Germinal center (tissue), 1 donor: ENCODE measurements at regions not wholly inside any gene's neighbourhood (a gene's known extent, or its start where the extent isn't known, plus 50 kb on each side); places are given as distances from the start of the nearest gene placed in this dataset.
"Not testable (repeated sequence)": the region's sequence is repeated elsewhere in the genome, so short reads cannot be mapped to it uniquely, and the experiment has no call there.

Source experiments
- DNase-seq: peaks from one replicate; pipeline ENCODE4 v3.0.0; 2012; ENCODE audit warnings: mixed read lengths, low spot score

DNA sequence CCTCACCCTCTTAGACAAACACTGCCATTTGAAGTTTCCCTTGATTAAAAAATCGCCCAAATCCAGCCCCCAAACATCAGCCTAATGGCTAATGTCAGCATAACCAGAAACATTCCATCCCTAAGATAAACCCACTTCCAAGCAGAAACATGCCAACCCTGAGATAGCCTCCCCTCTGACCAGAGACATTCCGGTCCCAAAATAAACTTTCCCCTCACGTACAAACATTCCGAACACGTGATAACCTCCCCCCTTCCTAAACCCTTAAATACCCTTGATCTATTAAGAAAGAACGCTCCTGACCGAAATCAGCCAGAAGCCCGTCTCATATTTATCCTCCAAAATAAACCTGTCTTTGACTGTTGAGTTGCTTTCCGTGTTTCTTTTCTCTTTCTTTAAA lies 237.2 kb downstream of the ASMT start:
- DNase-seq = no peak

DNA sequence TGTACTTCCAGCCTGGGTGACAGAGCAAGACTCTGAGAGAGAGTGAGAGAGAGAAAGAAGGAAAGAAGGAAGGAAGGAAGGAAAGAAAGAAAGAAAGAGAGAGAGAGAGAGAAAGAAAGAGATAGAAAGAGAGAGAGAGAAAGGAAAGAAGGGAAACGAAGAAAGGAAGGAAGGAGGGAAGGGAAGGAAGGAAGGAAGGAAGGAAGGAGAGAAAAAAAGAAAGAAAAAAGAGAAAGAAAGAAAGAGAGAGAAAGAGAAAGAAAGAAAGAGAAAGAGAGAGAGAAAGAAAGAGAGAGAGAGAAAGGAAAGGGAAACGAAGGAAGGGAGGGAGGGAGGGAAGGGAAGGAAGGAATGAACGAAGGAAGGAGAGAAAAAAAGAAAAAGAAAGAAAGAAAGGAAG lies 238.6 kb downstream of the ASMT start:
- no peak for DNase-seq

DNA sequence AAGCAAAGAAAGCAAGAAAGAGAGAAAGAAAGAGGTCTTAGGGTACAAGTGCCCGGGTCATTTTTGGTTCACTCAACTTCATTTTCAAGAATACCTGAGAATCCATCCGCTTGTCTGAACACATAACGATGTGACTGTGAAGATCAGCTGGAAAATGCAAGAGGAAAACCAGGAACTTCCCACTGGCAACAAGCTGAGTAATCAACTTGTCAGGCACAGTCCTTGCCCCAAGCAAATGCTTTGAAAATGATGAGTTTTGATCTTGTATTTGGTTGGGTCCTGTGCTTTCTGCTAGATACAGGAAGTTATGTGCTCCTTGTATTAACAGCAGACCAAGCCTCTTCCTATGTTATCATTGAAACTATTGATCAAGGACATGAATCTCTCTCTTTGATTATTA lies 239.1 kb downstream of the ASMT start:
- DNase-seq = no peak

DNA sequence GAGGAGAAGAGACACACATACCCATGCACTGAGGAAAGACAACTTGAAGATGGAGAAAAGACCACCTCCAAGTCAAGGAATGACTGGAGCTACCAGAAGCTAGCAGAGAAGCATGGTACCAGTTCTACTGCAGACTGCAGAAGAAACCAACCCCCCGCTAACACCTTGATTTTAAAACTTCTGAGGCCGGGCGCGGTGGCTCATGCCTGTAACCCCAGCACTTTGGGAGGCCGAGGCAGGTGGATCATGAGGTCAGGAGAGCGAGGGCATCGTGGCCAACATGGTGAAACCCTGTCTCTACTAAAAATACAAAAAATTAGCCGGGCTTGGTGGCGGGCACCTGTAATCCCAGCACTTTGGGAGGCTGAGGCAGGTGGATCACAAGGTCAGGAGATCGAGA lies 240.0 kb downstream of the ASMT start:
- not testable (repeated sequence) for DNase-seq

DNA sequence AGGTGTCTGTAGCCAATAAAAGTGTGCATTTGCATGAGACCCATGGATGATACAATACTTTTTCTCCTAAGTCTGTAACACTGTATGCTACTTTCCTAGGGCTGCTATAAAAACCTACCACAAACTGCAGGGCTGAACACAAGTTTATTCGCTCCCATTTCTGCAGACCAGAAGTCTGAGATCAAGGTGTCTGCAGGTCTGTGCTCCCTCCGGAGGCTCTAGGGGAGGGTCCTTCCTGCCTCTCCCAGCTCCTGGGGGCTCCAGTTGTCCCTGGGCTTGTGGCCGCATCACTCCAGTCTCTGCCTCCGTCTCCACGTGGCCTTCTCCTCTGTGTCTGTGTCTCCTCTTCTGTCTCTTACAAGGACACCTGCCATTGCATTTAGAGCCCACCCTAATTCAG lies 244.4 kb downstream of the ASMT start:
- not testable (repeated sequence) for DNase-seq

DNA sequence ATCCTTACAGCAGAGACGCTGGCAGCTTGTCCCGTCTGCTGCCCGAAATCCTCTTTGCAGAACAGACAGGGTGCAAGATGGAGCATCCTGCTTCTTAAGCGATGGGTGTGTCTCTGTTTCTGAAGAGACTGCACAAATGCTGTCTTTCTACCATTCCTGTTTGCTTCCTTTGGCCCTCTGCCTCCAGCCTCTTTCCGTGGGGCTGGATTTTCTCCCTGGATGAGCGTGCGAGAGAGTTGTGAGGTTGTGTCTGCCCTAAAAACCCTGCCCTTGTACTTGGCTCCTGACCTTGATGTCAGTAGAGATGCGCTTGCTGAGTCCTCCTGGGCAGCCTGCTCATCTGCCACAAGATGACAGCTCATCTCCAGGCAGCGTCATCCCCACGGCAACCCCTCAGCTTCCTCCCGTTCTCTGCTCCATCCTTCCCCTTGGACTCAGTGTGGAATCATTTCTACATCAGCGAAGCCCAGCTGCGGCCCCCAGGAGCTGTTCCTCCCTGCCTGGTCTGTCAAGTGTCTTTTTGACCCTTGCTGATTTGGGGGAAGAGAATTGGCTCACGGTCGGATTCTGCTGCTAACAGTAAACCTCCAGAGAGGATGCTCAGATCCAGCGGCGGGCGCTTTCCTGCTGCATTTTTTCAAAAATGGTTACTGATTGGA lies 246.2 kb downstream of the ASMT start:
- no peak for DNase-seq

DNA sequence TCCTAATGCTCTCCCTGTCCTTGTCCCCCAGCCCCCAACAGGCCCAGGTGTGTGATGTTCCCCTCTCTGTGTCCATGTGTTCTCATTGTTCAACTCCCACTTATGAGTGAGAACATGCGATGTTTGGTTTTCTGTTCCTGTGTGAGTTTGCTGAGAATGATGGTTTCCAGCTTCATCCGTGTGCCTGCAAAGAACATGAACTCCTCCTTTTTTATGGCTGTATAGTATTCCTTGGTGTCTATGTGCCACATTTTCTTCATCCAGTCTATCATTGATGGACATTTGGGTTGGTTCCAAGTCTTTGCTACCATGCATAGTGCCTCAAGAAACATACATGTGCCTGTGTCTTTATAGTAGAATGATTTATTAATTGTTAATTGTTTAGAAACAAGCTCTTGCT lies 249.1 kb downstream of the ASMT start:
- not testable (repeated sequence) for DNase-seq

DNA sequence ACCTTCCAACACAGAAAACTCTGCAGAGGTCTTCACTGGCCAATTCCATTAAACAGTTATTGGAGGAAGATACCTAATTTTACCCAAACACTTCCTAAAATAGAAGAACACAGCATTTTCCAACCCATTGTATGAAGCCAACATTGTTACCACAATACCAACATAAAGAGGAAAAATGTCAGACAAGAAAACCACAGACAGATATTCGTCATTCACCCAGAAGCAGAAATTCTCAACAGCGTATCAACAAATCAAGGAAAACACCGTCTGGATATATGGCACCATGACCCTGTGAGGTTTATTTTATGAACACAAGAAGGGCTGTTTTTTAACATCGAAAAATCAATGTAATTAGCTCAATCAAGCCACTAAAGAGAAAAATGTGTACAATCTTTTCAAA lies 255.6 kb downstream of the ASMT start:
- DNase-seq = no peak

DNA sequence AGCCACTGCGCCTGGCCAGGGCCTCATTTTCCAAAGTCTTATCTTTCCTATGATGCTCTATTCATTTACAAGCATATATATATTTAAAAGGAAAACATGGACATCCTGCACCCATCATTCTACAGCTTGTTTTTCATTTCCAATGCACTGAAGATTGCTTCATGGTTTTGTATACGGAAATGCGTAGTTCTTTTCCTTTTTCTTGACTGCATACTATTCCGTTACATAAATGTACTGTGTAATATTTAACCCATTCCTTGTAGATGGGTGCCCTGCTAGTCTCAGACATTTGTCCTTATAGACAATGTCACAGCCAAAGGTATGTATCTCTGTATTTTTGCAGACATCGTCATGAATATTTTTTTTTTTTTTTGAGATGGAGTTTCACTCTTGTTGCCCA lies 257.0 kb downstream of the ASMT start:
- DNase-seq = no peak

DNA sequence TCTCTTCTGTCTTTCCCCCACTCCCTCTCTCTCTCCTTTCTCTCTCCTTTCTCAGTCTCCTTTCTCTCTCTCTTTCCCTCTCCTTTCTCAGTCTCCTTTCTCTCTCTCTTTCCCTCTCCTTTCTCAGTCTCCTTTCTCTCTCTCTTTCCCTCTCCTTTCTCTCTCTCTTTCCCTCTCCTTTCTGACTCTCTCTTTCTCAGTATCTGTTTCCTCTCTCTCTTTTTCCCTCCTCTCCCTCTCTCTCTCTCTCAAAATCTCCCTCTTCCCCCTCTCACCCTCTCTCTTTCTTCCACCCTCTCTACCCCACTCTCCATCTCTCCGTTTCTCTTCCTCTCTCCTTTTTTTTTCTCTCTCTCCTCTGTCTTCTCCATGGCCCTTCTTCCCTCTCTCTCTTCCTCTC lies 258.8 kb downstream of the ASMT start:
- no peak for DNase-seq

DNA sequence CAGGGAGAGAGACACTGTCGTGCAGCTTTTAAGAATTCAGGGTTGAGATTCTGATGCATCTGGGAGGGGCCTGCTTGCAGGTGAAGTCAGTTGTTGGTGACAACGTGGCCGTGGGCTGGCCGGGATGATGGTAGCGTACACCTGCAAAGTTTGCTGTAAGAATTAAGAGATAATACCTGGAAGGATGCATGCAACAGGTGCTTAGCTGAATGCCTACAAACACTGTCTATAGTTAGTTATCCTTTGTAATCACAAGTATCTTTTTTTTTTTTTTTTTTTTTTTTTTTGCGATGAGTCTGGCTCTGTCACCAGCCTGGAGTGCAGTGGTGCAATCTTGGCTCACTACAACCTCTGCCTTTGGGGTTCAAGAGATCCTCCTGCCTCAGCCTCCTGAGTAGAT lies 259.6 kb downstream of the ASMT start:
- no peak for DNase-seq

DNA sequence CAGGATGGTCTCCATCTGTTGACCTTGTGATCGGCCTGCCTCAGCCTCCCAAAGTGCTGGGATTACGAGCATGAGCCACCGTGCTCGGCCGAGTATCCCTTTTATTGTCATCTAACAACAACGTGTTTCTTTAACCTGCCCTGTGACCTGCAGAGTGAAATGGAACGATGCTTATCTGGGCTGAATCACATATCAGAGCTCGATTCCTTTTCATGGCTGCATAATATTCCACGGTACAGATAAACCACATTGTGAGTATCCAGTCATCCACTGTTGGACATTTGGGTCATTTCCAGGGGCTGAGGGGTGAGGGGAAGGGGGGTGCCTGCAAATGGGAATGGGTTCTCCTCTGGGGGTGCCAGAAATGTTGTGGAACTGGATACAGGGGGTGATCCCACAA lies 260.0 kb downstream of the ASMT start:
- DNase-seq = no peak

DNA sequence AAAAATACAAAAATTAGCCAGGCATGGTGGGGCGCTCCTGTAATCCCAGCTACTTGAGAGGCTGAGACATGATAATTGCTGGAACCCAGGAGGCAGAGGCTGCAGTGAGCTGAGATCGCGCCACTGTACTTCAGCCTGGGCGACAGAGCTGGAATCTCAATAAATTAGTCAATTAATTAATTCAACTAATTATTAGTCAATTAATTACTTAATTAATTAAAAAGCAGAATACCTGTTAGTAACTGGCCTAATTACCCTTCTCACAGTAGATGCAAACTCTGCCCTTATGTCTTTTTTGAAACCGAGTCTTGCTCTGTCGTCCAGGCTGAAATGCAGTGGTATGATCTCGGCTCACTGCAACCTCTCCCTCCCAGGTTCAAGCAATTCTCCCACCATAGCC lies 261.2 kb downstream of the ASMT start:
- DNase-seq = no peak

DNA sequence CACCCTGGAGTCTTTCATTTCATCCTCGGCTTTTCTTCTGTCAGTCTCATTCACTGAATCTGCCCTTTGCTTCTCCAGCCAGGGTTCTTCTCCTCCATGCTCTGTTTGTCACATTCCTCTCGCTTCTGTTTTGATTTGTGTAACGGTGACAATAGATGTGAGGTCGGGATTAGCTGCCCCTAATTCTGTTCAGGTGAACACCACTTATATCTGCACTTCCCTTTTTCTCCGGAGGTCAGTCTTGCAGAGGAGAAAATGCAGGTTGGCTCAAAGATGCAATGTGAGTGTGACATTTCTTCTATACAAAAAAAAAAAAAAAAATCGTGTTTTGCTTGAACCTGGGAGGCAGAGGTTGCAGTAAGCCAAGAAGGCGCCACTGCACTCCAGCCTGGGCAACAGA lies 262.9 kb downstream of the ASMT start:
- no peak for DNase-seq

DNA sequence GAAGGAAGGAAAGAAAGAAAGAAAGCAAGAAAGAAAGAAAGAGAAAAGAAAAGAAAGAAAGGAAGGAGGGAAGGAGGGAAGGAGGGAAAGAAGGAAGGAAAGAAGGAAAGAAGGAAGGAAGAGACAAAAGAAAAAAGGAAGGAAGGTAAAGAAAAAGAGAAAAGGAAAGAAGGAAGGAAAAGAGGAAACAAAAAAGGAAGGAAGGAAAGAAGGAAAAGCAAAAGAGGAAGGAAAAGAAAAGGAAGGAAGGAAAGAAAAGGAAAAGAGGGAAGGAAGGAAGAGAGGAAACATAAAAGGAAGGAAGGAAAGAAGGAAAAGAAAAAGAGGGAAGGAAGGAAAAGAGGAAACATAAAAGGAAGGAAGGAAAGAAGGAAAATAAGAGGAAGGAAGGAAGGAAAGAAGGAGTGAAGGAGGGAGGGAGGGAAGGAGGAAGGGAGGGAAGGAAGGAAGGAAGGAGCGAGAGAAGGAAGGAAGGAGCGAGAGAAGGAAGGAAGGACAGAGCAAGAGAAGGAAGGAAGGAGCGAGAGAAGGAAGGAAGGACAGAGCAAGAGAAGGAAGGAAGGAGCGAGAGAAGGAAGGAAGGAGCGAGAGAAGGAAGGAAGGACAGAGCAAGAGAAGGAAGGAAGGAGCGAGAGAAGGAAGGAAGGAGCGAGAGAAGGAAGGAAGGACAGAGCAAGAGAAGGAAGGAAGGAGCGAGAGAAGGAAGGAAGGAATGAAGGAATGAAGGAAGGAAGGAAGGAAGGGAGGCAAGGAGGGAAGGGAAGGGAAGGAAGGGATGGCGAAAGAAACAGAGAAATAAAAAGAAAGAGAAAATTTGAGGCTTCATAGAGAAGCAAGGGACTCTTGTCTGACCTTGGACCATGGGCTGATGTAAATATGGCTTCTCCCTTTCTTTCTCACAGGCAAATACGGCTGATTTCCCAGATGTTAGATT lies 266.3 kb downstream of the ASMT start:
- DNase-seq = not testable (repeated sequence)

DNA sequence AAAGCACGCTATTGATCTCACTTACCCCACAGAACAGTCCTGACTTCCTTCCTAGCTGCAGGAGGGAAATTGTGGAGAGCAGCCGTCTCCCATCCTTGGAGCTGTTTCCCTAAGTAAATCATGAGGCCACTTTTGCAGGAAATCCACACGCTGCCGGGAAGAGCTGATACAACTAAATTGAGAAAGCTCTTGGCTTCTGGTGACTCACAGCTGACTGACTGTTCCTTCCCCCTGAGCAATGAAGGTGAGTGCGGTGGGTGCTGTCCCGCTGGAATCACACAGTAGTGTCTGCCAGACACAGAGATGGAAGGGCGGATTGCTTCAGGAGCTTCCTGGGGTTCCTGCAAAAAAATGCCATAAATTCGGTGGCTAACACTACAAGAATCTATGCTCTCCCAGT lies 268.9 kb downstream of the ASMT start:
- no peak for DNase-seq

DNA sequence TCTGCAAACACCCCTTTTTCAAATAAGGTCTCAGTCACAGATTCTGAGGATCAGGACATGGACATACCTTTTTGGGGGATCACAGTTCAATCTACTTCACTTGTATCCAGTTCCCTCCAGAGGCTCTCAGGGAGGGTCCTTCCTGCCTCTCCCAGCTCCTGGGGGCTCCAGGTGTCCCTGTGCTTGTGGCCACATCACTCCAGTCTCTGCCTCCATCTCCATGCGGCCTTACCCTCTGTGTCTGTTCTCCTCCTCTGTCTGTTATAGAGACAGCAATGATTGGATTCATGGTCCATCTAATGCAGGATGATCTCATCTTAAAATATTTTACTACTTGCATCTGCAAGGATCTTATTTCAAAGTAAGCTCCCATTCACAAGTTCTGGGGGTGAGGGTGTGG lies 269.6 kb downstream of the ASMT start:
- no peak for DNase-seq

DNA sequence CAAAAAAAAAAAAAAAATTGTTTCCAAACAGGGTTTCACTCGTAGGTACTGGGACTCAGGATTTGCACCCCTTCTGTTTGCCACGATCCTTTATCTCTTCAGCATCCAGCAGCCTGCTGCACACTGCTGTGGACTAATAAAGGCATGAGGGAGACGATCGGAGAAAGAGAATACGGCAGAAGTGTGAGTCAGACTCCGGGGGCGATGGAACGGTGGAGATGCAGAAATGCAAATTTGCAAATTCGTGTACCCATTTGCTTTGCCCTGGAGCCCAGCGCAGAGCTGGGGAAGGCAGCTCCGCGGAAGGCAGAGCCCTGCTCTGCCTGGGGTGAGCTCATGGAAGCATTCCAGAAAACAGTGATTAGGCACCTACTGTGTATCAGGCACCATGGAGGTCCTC lies 270.3 kb downstream of the ASMT start:
- no peak for DNase-seq

DNA sequence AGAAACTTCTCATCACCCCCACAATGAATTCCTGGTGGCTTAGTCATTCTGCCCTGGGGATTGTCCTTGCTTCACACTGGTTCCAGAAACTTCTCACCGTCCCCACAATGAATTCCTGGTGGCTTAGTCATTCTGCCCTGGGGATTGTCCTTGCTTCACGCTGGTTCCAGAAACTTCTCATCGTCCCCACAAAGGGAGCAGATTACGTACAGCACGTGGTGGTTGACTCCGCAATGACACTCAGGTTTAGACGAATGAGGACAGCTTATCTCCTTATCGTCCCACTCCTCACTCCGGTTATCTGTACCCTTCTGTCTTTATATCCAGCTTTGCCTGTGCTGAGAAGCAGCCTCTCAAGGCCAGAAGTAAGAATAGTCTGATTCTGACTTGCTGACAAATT lies 273.4 kb downstream of the ASMT start:
- DNase-seq = not testable (repeated sequence)

DNA sequence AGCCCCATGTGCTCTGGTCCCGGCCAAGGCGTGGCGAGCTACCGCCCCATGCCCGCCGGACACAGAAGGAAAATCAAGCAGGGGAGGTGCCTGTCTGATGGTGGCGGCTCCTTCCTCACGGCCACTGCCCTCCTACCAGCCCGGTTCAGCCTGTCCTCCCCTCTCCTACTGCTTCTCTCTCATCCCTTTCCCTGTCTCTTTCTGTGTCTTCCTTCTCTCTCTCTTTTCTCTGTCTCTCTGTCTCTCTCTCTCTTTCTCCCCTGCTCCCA lies 279.1 kb downstream of the ASMT start:
- no peak for DNase-seq

DNA sequence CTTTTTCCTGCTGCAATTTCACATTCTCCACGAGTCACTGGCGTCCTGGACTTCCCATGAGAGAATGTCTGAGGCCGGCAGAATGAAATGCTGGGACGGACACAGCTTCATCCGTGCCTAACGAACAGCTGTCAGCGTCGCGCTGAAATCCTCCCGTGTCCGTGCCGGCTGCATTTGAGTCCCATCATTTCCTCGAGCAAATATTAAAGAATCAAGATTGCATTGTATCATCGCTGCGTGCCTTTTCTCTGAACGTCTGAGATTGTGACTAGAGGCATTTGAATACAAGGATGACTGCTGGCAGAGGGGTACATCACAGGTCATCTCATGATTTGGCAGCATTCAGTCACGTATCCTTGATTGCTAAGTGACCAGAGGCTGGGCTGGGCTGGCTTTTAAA lies 279.9 kb downstream of the ASMT start:
- no peak for DNase-seq

DNA sequence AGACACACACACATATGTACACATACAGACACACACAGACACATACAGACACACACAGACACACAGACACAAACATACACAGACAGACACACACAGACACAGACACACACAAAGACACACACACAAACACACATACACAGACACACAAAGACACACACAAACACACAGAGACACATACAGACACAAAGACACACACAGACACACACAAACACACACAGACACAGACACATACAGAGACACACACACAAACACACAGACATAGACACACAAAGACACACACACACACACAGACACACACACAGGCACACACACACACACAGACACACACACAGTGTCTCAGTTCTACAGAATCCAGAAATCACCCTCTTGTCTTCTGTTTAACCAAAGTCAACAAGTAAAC lies 280.7 kb downstream of the ASMT start:
- no peak for DNase-seq

DNA sequence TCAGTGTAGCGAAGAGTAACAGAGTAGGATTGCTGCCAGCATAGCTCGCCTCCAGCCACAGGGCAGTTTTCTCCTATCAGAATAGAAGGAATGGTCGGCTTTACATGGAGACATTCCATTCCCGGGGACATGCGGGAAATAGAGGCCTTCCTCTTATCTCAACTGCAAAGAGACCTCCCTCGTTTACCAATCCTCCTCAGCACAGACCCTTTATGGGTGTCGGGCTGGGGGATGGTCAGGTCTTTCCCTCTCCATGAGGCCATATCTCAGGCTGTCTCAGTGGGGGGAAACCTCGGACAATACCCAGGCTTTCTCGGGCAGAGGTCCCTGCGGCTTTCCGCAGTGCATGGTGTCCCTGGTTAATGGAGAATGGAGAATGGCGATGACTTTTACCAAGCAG lies 285.0 kb downstream of the ASMT start:
- DNase-seq = no peak

DNA sequence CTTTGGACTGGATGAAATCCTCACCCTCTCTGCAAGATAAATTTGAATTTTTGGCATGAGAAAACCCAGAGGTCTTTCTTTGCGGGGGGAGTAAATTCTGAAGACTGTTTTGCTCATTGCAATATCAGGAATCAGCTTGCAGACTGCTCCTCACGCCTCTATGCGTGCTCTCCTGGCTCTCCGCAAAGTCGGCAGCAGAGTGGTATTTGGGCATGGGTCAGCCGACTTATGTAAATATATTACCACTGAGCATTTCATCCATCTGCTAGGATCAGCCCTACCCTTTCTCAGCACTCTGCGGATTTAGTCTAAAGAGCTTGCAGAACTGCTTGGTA lies 288.0 kb downstream of the ASMT start:
- DNase-seq = no peak
